Bronchial epithelial cell (primary cell): ENCODE measurements at regions not wholly inside any gene's neighbourhood (a gene's known extent, or its start where the extent isn't known, plus 50 kb on each side); places are given as distances from the start of the nearest gene placed in this dataset.

Experiments used
- DNase-seq: peaks from one replicate; pipeline ENCODE4 v3.0.0-alpha.2; 2010; ENCODE audit warnings: low read depth
- FAIRE-seq: peaks from 2 replicates; lab custom pipeline; 2011; peaks lifted over from hg19 to GRCh38; lab: Jason Lieb, UNC
- H3K27me3 ChIP-seq: 2 replicates; pipeline ENCODE4 v1.5.1; 2011; ENCODE audit warnings: low read length; ENCODE audit not compliant: control insufficient read depth, insufficient read depth
- H3K36me3 ChIP-seq: 2 replicates; pipeline ENCODE4 v1.5.1; 2011; ENCODE audit warnings: low read length; ENCODE audit not compliant: control insufficient read depth, insufficient read depth
- H3K4me3 ChIP-seq: 2 replicates; pipeline ENCODE4 v1.5.1; 2011; ENCODE audit warnings: mild to moderate bottlenecking, low read depth, low read length, control low read depth
- TF ChIP-seq, protein P1 (sequence below): IDR thresholded peaks from 2 replicates; pipeline ENCODE4 v1.5.1; 2011; ENCODE audit warnings: mild to moderate bottlenecking, moderate library complexity, low read length, control low read depth, inconsistent platforms; ENCODE audit not compliant: insufficient read depth, severe bottlenecking

DNA sequence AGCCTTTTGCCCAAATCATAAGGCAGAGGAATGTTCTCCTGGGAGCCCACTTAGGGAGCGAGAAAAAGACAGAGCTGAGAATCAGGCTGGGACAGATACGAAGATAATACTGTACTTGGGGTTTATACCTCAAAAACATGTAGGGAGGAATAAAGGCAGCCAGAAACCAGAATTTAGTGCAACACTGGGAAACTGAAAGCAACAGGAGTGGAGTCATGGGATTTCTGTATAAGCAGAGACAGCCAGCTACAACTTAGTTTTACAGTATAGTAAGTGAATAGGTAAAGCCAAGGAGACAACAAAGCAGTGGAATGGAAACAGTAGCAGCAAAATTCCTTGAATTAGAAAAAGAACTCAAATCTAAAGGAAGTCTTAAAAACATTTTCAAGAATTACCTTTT is 413.2 kb downstream of the FAT4 start:
- DNase-seq (no peak), FAIRE-seq (no peak)
- TF ChIP-seq, protein P1, sequence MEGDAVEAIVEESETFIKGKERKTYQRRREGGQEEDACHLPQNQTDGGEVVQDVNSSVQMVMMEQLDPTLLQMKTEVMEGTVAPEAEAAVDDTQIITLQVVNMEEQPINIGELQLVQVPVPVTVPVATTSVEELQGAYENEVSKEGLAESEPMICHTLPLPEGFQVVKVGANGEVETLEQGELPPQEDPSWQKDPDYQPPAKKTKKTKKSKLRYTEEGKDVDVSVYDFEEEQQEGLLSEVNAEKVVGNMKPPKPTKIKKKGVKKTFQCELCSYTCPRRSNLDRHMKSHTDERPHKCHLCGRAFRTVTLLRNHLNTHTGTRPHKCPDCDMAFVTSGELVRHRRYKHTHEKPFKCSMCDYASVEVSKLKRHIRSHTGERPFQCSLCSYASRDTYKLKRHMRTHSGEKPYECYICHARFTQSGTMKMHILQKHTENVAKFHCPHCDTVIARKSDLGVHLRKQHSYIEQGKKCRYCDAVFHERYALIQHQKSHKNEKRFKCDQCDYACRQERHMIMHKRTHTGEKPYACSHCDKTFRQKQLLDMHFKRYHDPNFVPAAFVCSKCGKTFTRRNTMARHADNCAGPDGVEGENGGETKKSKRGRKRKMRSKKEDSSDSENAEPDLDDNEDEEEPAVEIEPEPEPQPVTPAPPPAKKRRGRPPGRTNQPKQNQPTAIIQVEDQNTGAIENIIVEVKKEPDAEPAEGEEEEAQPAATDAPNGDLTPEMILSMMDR = no peak
- Histone ChIP-seq H3K27me3 (no peaks in the 10 kb centered on the region), H3K4me3 (no peak overlapping the region), H3K36me3 (no peaks in the 10 kb centered on the region)

GRCh38 chr4:125728568-125728967 is 413.8 kb downstream of the FAT4 start:
- DNase-seq (peak; percentile 99), FAIRE-seq (peak; percentile 98)
- Histone ChIP-seq H3K36me3 (no peaks in the 10 kb centered on the region), H3K27me3 (no peaks in the 10 kb centered on the region), H3K4me3 (no peak overlapping the region)
- TF ChIP-seq, protein P1 = no peak

DNA sequence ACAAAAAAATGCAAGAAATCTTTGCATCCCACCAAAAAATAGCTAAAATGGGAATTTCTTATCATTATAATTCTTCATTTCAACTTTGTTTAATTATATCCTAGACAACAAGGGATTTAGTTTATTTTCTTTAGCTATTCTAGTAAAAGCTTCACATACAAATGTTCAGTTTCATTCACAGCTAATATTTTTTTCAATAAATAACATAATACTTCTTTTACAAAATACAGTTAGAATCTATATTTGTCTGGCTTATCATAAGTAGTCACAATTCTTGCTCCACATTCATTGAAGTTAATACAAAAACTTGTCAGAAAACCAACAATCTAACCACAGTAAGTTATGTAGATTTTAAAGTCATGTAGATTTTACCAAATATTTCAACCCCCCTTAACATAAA is 414.4 kb downstream of the FAT4 start:
- no peak for DNase-seq
- TF ChIP-seq, protein P1 = no peak
- Histone ChIP-seq H3K36me3 (no peaks in the 10 kb centered on the region), H3K27me3 (no peaks in the 10 kb centered on the region), H3K4me3 (no peak overlapping the region)
- no peak for FAIRE-seq

DNA sequence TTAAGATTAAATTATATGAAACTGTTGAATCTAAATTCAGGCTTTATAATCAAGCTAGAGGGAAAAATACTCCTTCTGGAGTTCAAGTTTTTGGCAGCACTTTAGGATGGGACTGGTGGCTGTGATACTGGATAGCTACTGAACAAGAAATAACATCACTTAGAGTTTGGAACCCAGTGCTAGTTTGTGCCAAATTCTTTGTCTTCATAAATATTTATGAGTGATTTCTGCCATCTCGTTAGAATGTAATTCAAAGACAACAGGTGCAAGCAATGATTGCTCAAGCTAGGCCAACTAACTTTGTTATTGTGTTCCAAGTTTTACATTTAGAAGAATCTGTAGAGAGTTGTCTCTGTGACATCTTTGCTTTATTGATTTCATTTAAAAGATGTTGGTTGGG is 417.9 kb downstream of the FAT4 start:
- TF ChIP-seq, protein P1 = no peak
- Histone ChIP-seq H3K36me3 (no peaks in the 10 kb centered on the region), H3K27me3 (no peaks in the 10 kb centered on the region), H3K4me3 (no peak overlapping the region)
- DNase-seq (no peak), FAIRE-seq (no peak)

DNA sequence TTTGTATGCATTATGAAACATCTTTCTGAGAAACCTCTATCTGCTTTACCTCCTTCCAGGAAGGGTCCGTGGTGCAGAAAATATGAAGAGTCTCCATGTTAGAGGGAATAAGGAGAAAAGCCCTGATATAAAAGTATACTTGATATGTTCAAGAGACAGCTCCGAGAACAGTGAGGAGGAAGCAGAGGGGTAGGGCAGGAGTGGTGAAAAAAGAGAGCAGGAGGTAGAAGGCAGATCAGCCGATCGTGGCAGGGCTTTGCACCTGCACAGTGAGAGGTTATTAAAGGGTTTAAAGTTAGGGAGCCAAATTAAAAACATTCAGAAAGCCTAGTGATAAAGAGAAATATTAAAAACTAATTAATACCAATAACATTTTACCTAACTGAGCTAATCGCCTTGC is 419.7 kb downstream of the FAT4 start:
- Histone ChIP-seq H3K4me3 (no peak overlapping the region), H3K27me3 (no peaks in the 10 kb centered on the region), H3K36me3 (no peaks in the 10 kb centered on the region)
- FAIRE-seq (no peak), DNase-seq (no peak)
- TF ChIP-seq, protein P1 = no peak

DNA sequence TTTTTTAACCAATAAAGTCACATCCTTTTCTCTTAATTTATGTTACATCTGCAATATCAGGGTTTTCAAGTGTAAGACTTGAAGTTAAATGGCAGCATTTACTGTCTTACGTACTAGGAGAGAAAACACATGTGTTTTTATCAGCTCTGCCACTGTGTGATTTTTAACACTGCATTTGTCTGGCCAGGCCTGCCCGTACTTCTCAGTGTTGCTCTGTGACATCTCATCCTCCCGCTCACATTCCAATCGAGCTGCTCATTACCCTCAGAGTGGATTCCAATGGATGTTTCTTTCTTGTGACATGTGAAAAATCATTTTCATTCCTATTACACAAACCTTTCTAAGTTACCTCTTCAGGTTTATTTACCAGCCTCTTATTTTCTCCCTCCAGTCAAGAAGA is 420.3 kb downstream of the FAT4 start:
- FAIRE-seq = no peak
- TF ChIP-seq, protein P1 = no peak
- no peaks in the 10 kb centered on the region for H3K27me3 ChIP-seq
- peak; percentile 86 for DNase-seq
- no peak overlapping the region for H3K4me3 ChIP-seq
- H3K36me3 ChIP-seq = no peaks in the 10 kb centered on the region
